ENCODE measurements at regions not wholly inside any gene's neighbourhood (a gene's known extent, or its start where the extent isn't known, plus 50 kb on each side); places are given as distances from the start of the nearest gene placed in this dataset.

GRCh38 chr3:106750092-106750491, 627.1 kb upstream of the CCDC54 start:
- no peak for DNase-seq (ENCODE audit: low spot score)
- Mint-ChIP-seq H3K27ac (ENCODE audit: unreplicated experiment) (no peak overlapping the region), H3K27me3 (ENCODE audit: low read depth) (no peaks in the 10 kb centered on the region), H3K4me3 (ENCODE audit: unreplicated experiment) (no peak overlapping the region), H3K9me3 (ENCODE audit: low read depth) (peaks cover 19% of the 10 kb centered on the region), H3K36me3 (ENCODE audit: low read depth) (peaks cover 5% of the 10 kb centered on the region), H3K4me1 (ENCODE audit: low read depth) (peaks cover 5% of the 10 kb centered on the region)
- no peak for TF ChIP-seq CTCF (IDR thresholded peaks at IDR 0.05)

GRCh38 chr3:106755336-106755735, 621.9 kb upstream of the CCDC54 start:
- no peaks in the 10 kb centered on the region for H3K27me3 Mint-ChIP-seq (ENCODE audit: low read depth)
- no peak overlapping the region for H3K27ac Mint-ChIP-seq (ENCODE audit: unreplicated experiment)
- peaks cover 32% of the 10 kb centered on the region for H3K9me3 Mint-ChIP-seq (ENCODE audit: low read depth)
- DNase-seq (ENCODE audit: low spot score): no peak
- TF ChIP-seq CTCF (IDR thresholded peaks at IDR 0.05): no peak
- peaks cover 4% of the 10 kb centered on the region for H3K4me1 Mint-ChIP-seq (ENCODE audit: low read depth)
- H3K4me3 Mint-ChIP-seq (ENCODE audit: unreplicated experiment): no peak overlapping the region
- peaks cover 7% of the 10 kb centered on the region for H3K36me3 Mint-ChIP-seq (ENCODE audit: low read depth)

GRCh38 chr3:106756901-106757300, 620.3 kb upstream of the CCDC54 start:
- no peak overlapping the region for H3K4me3 Mint-ChIP-seq (ENCODE audit: unreplicated experiment)
- no peaks in the 10 kb centered on the region for H3K27me3 Mint-ChIP-seq (ENCODE audit: low read depth)
- no peak overlapping the region for H3K27ac Mint-ChIP-seq (ENCODE audit: unreplicated experiment)

GRCh38 chr3:106758459-106758858, 618.8 kb upstream of the CCDC54 start:
- Mint-ChIP-seq H3K9me3 (ENCODE audit: low read depth) (peaks cover 26% of the 10 kb centered on the region), H3K4me1 (ENCODE audit: low read depth) (peaks cover 6% of the 10 kb centered on the region), H3K27me3 (ENCODE audit: low read depth) (no peaks in the 10 kb centered on the region), H3K27ac (ENCODE audit: unreplicated experiment) (no peak overlapping the region), H3K4me3 (ENCODE audit: unreplicated experiment) (no peak overlapping the region), H3K36me3 (ENCODE audit: low read depth) (peaks cover 7% of the 10 kb centered on the region)
- TF ChIP-seq CTCF (IDR thresholded peaks at IDR 0.05): no peak
- no peak for DNase-seq (ENCODE audit: low spot score)

More at GRCh38 chr3:106756901-106757300, 620.3 kb upstream of the CCDC54 start:
- TF ChIP-seq CTCF (IDR thresholded peaks at IDR 0.05): no peak
- H3K36me3 Mint-ChIP-seq (ENCODE audit: low read depth): peaks cover 7% of the 10 kb centered on the region
- peaks cover 32% of the 10 kb centered on the region for H3K9me3 Mint-ChIP-seq (ENCODE audit: low read depth)
- peaks cover 6% of the 10 kb centered on the region for H3K4me1 Mint-ChIP-seq (ENCODE audit: low read depth)
- no peak for DNase-seq (ENCODE audit: low spot score)

GRCh38 chr3:106759731-106760130, 617.5 kb upstream of the CCDC54 start:
- TF ChIP-seq CTCF (IDR thresholded peaks at IDR 0.05): no peak
- Mint-ChIP-seq H3K9me3 (ENCODE audit: low read depth) (peaks cover 17% of the 10 kb centered on the region), H3K27ac (ENCODE audit: unreplicated experiment) (no peak overlapping the region), H3K4me3 (ENCODE audit: unreplicated experiment) (no peak overlapping the region), H3K36me3 (ENCODE audit: low read depth) (peaks cover 4% of the 10 kb centered on the region), H3K4me1 (ENCODE audit: low read depth) (peaks cover 6% of the 10 kb centered on the region), H3K27me3 (ENCODE audit: low read depth) (no peaks in the 10 kb centered on the region)
- no peak for DNase-seq (ENCODE audit: low spot score)

All from chondrocyte (in vitro differentiated cells).